Tibial nerve (tissue), 4 donors: ENCODE measurements at regions not wholly inside any gene's neighbourhood (a gene's known extent, or its start where the extent isn't known, plus 50 kb on each side); places are given as distances from the start of the nearest gene placed in this dataset.

ENCODE experiments used
- CTCF ChIP-seq, 5 experiments: fragments of 200-600 bp in 3 of 5; fragments of 450-650 bp in 2 of 5; sonication (generic) in 3 of 5; IDR thresholded peaks; one replicate each; pipeline ENCODE4 v1.5.1; 2016 to 2019; ENCODE audit warnings: antibody characterized with exemption in 5 of 5, mild to moderate bottlenecking in 3 of 5, moderate library complexity in 2 of 5
- EP300 ChIP-seq, 2 donors: sonication (generic); formaldehyde crosslinking; IDR thresholded peaks; one replicate each; pipeline ENCODE4 v1.6.1; 2017; ENCODE audit warnings: antibody characterized with exemption in 2 of 2, mild to moderate bottlenecking in 1 of 2
- POLR2A ChIP-seq, 2 donors: fragments of 450-650 bp; IDR thresholded peaks; one replicate each; pipeline ENCODE4 v1.6.1; 2017; ENCODE audit warnings: antibody characterized with exemption in 2 of 2, mild to moderate bottlenecking in 2 of 2, moderate library complexity in 2 of 2

- TF ChIP-seq EP300 (IDR thresholded peaks at IDR 0.05): no peak
- no peak for TF ChIP-seq CTCF (IDR thresholded peaks at IDR 0.05)
- no peak for TF ChIP-seq POLR2A (IDR thresholded peaks at IDR 0.05)
Observed at GRCh38 chr9:30280229-30280900, 2104.1 kb upstream of the ACO1 start.
